ENCODE measurements at regions not wholly inside any gene's neighbourhood (a gene's known extent, or its start where the extent isn't known, plus 50 kb on each side); places are given as distances from the start of the nearest gene placed in this dataset.

DNA sequence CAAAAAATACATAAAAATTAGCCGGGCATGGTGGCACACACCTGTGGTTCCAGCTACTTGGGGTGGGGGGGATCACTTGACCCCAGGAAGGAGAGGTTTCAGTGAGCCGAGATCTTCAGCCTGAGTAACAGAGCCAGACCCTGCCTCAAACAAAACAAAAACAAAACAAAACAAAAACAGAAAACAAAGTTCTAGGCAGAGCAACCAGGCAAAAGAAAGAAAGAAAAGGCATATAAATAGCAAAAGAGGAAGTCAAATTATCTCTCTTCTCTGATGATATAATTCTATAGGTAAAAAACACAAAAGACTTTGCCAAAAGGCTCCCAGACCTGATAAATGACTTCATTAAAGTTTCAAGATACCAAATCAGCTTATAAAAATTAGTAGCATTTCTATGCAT lies 446.9 kb downstream of the HAO1 start:
- WGBS, 2 experiments (ENCODE audit: insufficient coverage in 1 of 2, insufficient read length in 1 of 2), result 88% methylated on average over 2 of the region's 2 CpGs; no CpG with 5 or more reads in 1 of the 2 experiments
- no peaks in the 10 kb centered on the region for H3K4me1 ChIP-seq (ENCODE audit: control insufficient read depth, insufficient read depth, low read length)
- no peak overlapping the region for H3K4me3 ChIP-seq (ENCODE audit: low read length)
- no peaks in the 10 kb centered on the region for H3K27me3 ChIP-seq (ENCODE audit: control insufficient read depth, insufficient read depth, low read length, poor library complexity, severe bottlenecking)
- no peaks in the 10 kb centered on the region for H3K36me3 Mint-ChIP-seq (ENCODE audit: low read depth)
- H3K9ac ChIP-seq (ENCODE audit: extremely low read depth, low read length, poor library complexity, severe bottlenecking), result no peak overlapping the region
- no peak overlapping the region for H3K27ac ChIP-seq (ENCODE audit: low read depth, low read length)
- peaks cover 5% of the 10 kb centered on the region for H3K4me1 Mint-ChIP-seq
- TF ChIP-seq, protein P1, sequence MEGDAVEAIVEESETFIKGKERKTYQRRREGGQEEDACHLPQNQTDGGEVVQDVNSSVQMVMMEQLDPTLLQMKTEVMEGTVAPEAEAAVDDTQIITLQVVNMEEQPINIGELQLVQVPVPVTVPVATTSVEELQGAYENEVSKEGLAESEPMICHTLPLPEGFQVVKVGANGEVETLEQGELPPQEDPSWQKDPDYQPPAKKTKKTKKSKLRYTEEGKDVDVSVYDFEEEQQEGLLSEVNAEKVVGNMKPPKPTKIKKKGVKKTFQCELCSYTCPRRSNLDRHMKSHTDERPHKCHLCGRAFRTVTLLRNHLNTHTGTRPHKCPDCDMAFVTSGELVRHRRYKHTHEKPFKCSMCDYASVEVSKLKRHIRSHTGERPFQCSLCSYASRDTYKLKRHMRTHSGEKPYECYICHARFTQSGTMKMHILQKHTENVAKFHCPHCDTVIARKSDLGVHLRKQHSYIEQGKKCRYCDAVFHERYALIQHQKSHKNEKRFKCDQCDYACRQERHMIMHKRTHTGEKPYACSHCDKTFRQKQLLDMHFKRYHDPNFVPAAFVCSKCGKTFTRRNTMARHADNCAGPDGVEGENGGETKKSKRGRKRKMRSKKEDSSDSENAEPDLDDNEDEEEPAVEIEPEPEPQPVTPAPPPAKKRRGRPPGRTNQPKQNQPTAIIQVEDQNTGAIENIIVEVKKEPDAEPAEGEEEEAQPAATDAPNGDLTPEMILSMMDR (conservative IDR thresholded peaks at IDR 0.05), result no peak
- H3K4me3 Mint-ChIP-seq, result no peak overlapping the region
- H3K9me3 ChIP-seq (ENCODE audit: control insufficient read depth, low read length), result peaks cover 16% of the 10 kb centered on the region
- peaks cover 16% of the 10 kb centered on the region for H3K9me3 Mint-ChIP-seq
- no peak overlapping the region for H3K27ac Mint-ChIP-seq
- H3K36me3 ChIP-seq (ENCODE audit: control insufficient read depth, insufficient read depth, low read length), result no peaks in the 10 kb centered on the region
- no peak for DNase-seq
- no peaks in the 10 kb centered on the region for H3K27me3 Mint-ChIP-seq (ENCODE audit: insufficient read depth)

DNA sequence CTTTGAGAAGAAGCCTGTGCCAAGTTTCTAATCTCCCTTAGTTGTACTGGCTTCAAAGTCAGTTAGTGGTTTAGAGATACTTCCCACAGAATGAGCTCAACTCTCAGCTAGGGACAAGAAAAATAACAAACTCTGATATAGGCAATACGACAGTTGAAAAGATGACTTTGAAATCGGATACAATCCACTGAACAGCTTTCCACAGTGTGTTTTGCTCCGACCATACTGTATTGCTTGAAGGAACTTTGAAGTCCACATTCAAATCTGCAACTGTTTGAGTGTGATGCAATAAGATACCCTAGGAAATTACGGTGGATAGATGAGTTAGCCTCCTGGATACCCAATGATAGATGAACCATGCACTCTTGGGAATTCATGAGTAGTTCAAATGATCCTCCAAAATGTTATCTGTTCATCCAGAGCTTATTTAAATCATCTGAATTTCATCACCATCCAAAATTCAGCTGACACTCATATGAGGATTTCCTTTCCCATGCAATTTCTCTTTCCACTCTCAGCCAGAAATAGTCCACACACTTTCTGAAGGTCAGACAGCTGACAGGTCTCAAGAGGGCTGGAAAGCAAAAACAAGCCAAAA lies 443.8 kb downstream of the HAO1 start:
- no peak overlapping the region for H3K27ac Mint-ChIP-seq
- peaks cover 16% of the 10 kb centered on the region for H3K9me3 ChIP-seq (ENCODE audit: control insufficient read depth, low read length)
- peaks cover 16% of the 10 kb centered on the region for H3K9me3 Mint-ChIP-seq
- no peak for DNase-seq
- H3K36me3 Mint-ChIP-seq (ENCODE audit: low read depth), result no peaks in the 10 kb centered on the region
- no peaks in the 10 kb centered on the region for H3K27me3 Mint-ChIP-seq (ENCODE audit: insufficient read depth)
- 91 to 94% methylated on average over 3 to 4 of the region's 4 CpGs for WGBS, 2 experiments (ENCODE audit: insufficient coverage in 1 of 2, insufficient read length in 1 of 2)
- H3K27ac ChIP-seq (ENCODE audit: low read depth, low read length), result no peak overlapping the region
- TF ChIP-seq, protein P1 (conservative IDR thresholded peaks at IDR 0.05), result no peak
- no peak overlapping the region for H3K4me3 ChIP-seq (ENCODE audit: low read length)
- H3K27me3 ChIP-seq (ENCODE audit: control insufficient read depth, insufficient read depth, low read length, poor library complexity, severe bottlenecking), result no peaks in the 10 kb centered on the region
- H3K36me3 ChIP-seq (ENCODE audit: control insufficient read depth, insufficient read depth, low read length), result no peaks in the 10 kb centered on the region
- no peak overlapping the region for H3K4me3 Mint-ChIP-seq
- no peak overlapping the region for H3K9ac ChIP-seq (ENCODE audit: extremely low read depth, low read length, poor library complexity, severe bottlenecking)
- peaks cover 5% of the 10 kb centered on the region for H3K4me1 Mint-ChIP-seq
- no peaks in the 10 kb centered on the region for H3K4me1 ChIP-seq (ENCODE audit: control insufficient read depth, insufficient read depth, low read length)

DNA sequence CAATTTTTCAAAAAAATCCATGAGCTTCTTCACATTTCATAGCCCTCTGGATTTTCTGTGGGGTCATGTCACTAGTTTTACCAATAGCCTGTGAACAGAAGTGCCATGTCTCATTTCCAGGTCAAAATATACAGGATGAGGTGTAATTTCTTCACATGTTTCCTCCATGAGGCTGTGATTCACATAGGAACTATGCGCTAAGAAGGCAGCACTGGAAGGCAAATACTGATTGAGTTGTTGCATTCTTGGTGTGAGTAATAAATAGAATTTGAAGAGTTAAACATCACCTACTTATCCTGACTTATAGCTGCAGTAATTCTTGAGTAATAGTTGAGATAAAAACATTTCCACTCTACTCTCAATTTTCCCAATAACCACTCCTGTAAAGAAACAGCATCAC lies 442.3 kb downstream of the HAO1 start:
- TF ChIP-seq, protein P1 (conservative IDR thresholded peaks at IDR 0.05), result no peak
- Histone ChIP-seq H3K27me3 (ENCODE audit: control insufficient read depth, insufficient read depth, low read length, poor library complexity, severe bottlenecking) (no peaks in the 10 kb centered on the region), H3K4me1 (ENCODE audit: control insufficient read depth, insufficient read depth, low read length) (no peaks in the 10 kb centered on the region), H3K27ac (ENCODE audit: low read depth, low read length) (no peak overlapping the region), H3K9ac (ENCODE audit: extremely low read depth, low read length, poor library complexity, severe bottlenecking) (no peak overlapping the region), H3K4me3 (ENCODE audit: low read length) (no peak overlapping the region), H3K9me3 (ENCODE audit: control insufficient read depth, low read length) (peaks cover 16% of the 10 kb centered on the region), H3K36me3 (ENCODE audit: control insufficient read depth, insufficient read depth, low read length) (no peaks in the 10 kb centered on the region)
- H3K36me3 Mint-ChIP-seq (ENCODE audit: low read depth), result no peaks in the 10 kb centered on the region
- peaks cover 16% of the 10 kb centered on the region for H3K9me3 Mint-ChIP-seq
- 100% methylated on average over 1 of the region's 1 CpG; no CpG with 5 or more reads in 1 of the 2 experiments for WGBS, 2 experiments (ENCODE audit: insufficient coverage in 1 of 2, insufficient read length in 1 of 2)
- no peaks in the 10 kb centered on the region for H3K4me1 Mint-ChIP-seq
- no peak overlapping the region for H3K27ac Mint-ChIP-seq
- no peaks in the 10 kb centered on the region for H3K27me3 Mint-ChIP-seq (ENCODE audit: insufficient read depth)
- no peak for DNase-seq
- H3K4me3 Mint-ChIP-seq, result no peak overlapping the region

All from endodermal cell (in vitro differentiated cells).